PC-3 (cell line): ENCODE measurements at regions not wholly inside any gene's neighbourhood (a gene's known extent, or its start where the extent isn't known, plus 50 kb on each side); places are given as distances from the start of the nearest gene placed in this dataset.

Experiments used
- ATAC-seq: fragments of 200-7000 bp; cut with Tn5 transposase; 2 replicates; pipeline ENCODE4 v1.9.1; 2020; ENCODE audit warnings: mild to moderate bottlenecking, moderate library complexity
- BruUV-seq: library from RNA; stranded (reverse); fragments of 400-500 nt; replicated peaks from 2 replicates; lab custom pipeline; 2021; lab: Mats Ljungman, UMichigan
- CTCF ChIA-PET: fragments of 300-600 bp; sonication (Branson Sonifier 250); formaldehyde crosslinking; loops from one replicate; lab custom pipeline; 2022; ENCODE audit warnings: antibody characterized with exemption; lab: Charles Lee
- POLR2A ChIA-PET: fragments of 300-600 bp; sonication (Branson Sonifier 250); formaldehyde crosslinking; loops from one replicate; lab custom pipeline; 2022; ENCODE audit warnings: antibody characterized with exemption; ENCODE audit not compliant: unreplicated experiment; lab: Charles Lee
- DNase-seq: peaks from one replicate; pipeline ENCODE4 v3.0.0-alpha.2; 2015
- H2AFZ ChIP-seq: fragments of 300-600 bp; sonication (generic); 2 replicates; pipeline ENCODE4 v1.6.0; 2016; ENCODE audit warnings: antibody characterized with exemption, low read length
- H3F3A ChIP-seq: fragments of 300-600 bp; sonication (generic); one replicate; pipeline ENCODE4 v1.6.0; 2017; ENCODE audit warnings: antibody characterized with exemption, low read length, control low read depth, mild to moderate bottlenecking; ENCODE audit not compliant: unreplicated experiment
- H3K27ac ChIP-seq: fragments of 300-600 bp; sonication (generic); 2 replicates; pipeline ENCODE4 v1.5.1; 2016; ENCODE audit warnings: mild to moderate bottlenecking, low read length
- H3K27me3 ChIP-seq: fragments of 300-600 bp; sonication (generic); 2 replicates; pipeline ENCODE4 v1.6.1; 2016; ENCODE audit warnings: low read length, mixed read lengths
- H3K36me3 ChIP-seq: fragments of 300-600 bp; sonication (generic); 2 replicates; pipeline ENCODE4 v1.6.1; 2016; ENCODE audit warnings: low read depth, mixed run types, low read length, mixed read lengths
- H3K4me1 ChIP-seq: fragments of 300-600 bp; sonication (generic); 2 replicates; pipeline ENCODE4 v1.5.1; 2016; ENCODE audit warnings: low read length; ENCODE audit not compliant: insufficient read depth
- H3K4me2 ChIP-seq: fragments of 300-600 bp; sonication (generic); 2 replicates; pipeline ENCODE4 v1.6.0; 2016; ENCODE audit warnings: low read length
- H3K4me3 ChIP-seq: fragments of 300-600 bp; sonication (generic); 2 replicates; pipeline ENCODE4 v1.5.1; 2016; ENCODE audit warnings: mild to moderate bottlenecking, low read length, mixed read lengths
- H3K79me2 ChIP-seq: fragments of 300-600 bp; sonication (generic); 2 replicates; pipeline ENCODE4 v1.6.1; 2017; ENCODE audit warnings: low read length, mixed read lengths
- H3K9ac ChIP-seq: fragments of 300-600 bp; sonication (generic); 2 replicates; pipeline ENCODE4 v1.6.0; 2016; ENCODE audit warnings: mild to moderate bottlenecking, low read length
- H3K9me2 ChIP-seq: fragments of 300-600 bp; sonication (generic); replicated peaks from 2 replicates; pipeline ENCODE4 v1.6.1; 2016; ENCODE audit warnings: mixed run types, low read length, mixed read lengths
- H3K9me3 ChIP-seq: fragments of 300-600 bp; sonication (generic); 2 replicates; pipeline ENCODE4 v1.6.1; 2016; ENCODE audit warnings: low read length, mixed read lengths
- H4K20me1 ChIP-seq: fragments of 300-600 bp; sonication (generic); 2 replicates; pipeline ENCODE4 v1.6.1; 2016; ENCODE audit warnings: low read length, mixed read lengths
- CTCF ChIP-seq: fragments of 300-600 bp; sonication (generic); conservative IDR thresholded peaks from 2 replicates; pipeline ENCODE4 v1.5.1; 2017; ENCODE audit warnings: antibody characterized with exemption, low read depth, mild to moderate bottlenecking, low read length
- EZH2 ChIP-seq: fragments of 300-600 bp; sonication (generic); IDR thresholded peaks from one replicate; pipeline ENCODE4 v1.6.1; 2017; ENCODE audit warnings: antibody characterized with exemption, mild to moderate bottlenecking, low read length; ENCODE audit not compliant: unreplicated experiment
- EZH2phosphoT487 ChIP-seq: fragments of 300-600 bp; sonication (generic); IDR thresholded peaks from 2 replicates; pipeline ENCODE4 v1.6.1; 2018; ENCODE audit warnings: mild to moderate bottlenecking, antibody characterized with exemption, low read length, borderline replicate concordance
- intact Hi-C: fragments of 100-400 bp; cut with micrococcal nuclease; formaldehyde crosslinking; loops from 2 replicates; pipeline ENCODE4 v1.9.0; 2023

- Histone ChIP-seq H3K4me3 (no peak overlapping the region), H3K9me3 (no peaks in the 10 kb centered on the region), H2AFZ (no peak overlapping the region), H3K79me2 (no peaks in the 10 kb centered on the region), H3K9ac (no peak overlapping the region), H3K4me1 (0 out of 2 replicates have a peak, but pooled peaks cover 4% of the 10 kb centered on the region), H3K9me2 (no peaks in the 10 kb centered on the region), H3K27me3 (peaks cover 46% of the 10 kb centered on the region), H3K27ac (no peak overlapping the region), H3F3A (no peaks in the 10 kb centered on the region), H3K36me3 (no peaks in the 10 kb centered on the region), H4K20me1 (no peaks in the 10 kb centered on the region), H3K4me2 (peak overlapping the region; percentile 21; the same call in 1 of the 2 replicates)
- intact Hi-C loops, result no loop called here
- peak; percentile 46 for DNase-seq
- ChIA-PET POLR2A (no interaction called here), CTCF (no interaction called here)
- BruUV-seq, result no TSS peak
- ATAC-seq, result peak; percentile 59
- no peak for TF ChIP-seq EZH2
- no peak for TF ChIP-seq EZH2phosphoT487
- TF ChIP-seq CTCF, result no peak
Measured at GRCh38 chr14:76672123-76672522, 89.1 kb upstream of the VASH1 start.

DNA sequence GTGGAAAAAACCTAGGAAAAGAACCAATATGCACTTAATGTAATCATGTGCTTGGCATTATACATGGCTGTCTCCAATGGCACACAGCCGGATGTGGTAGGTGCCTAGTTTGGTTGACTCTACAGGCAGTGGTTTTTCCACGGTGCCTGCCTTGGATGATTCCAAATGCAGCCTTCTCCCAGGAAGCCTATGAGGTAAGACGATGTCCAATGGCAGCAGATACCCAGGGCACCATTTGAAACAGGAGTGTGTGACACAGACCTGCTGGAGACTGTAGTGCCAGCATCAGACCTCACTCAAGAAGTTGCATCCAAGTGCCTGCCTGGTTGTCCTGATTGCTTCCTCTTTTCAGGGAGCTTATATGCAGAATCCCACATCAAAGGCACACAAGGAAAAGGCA lies 88.0 kb upstream of the VASH1 start:
- intact Hi-C loops, result no loop called here
- Histone ChIP-seq H3K9me3 (no peaks in the 10 kb centered on the region), H3K9ac (no peak overlapping the region), H3K4me2 (no peak overlapping the region), H3F3A (no peaks in the 10 kb centered on the region), H3K27ac (no peak overlapping the region), H3K36me3 (no peaks in the 10 kb centered on the region), H3K79me2 (no peaks in the 10 kb centered on the region), H4K20me1 (no peaks in the 10 kb centered on the region), H3K27me3 (peaks cover 42% of the 10 kb centered on the region), H2AFZ (no peak overlapping the region), H3K4me1 (0 out of 2 replicates have a peak, but pooled peaks cover 4% of the 10 kb centered on the region), H3K4me3 (no peak overlapping the region), H3K9me2 (no peaks in the 10 kb centered on the region)
- ChIA-PET POLR2A (no interaction called here), CTCF (no interaction called here)
- TF ChIP-seq EZH2phosphoT487 (no peak), EZH2 (no peak), CTCF (no peak)
- BruUV-seq, result no TSS peak
- ATAC-seq, result no peak
- DNase-seq, result no peak

DNA sequence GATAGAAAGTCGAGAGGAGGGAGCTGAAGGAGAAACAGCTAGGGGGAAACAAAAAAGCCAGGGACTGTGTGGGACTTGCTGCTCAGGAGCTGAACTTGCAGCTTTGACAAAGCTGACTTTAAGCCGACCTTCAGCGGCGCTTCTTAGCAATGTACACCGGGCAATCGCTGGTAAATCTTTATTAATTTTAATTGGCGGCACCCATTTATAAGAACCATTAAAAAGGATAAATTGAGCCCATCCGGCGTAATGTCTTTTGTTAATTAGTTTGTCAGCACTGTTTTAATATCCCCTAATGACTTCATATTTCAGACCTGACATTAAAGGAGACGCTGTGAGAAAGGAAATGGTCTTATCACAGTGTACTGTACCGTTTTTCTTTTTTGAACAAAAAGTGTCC lies 86.2 kb upstream of the VASH1 start:
- no TSS peak for BruUV-seq
- TF ChIP-seq CTCF (no peak), EZH2 (no peak), EZH2phosphoT487 (no peak)
- Histone ChIP-seq H3K4me3 (no peak overlapping the region), H2AFZ (no peak overlapping the region), H3K9ac (no peak overlapping the region), H3K36me3 (no peaks in the 10 kb centered on the region), H3K79me2 (no peaks in the 10 kb centered on the region), H3K9me2 (no peaks in the 10 kb centered on the region), H4K20me1 (no peaks in the 10 kb centered on the region), H3K4me1 (0 out of 2 replicates have a peak, but pooled peaks cover 4% of the 10 kb centered on the region), H3K27me3 (peaks cover 35% of the 10 kb centered on the region), H3F3A (no peaks in the 10 kb centered on the region), H3K9me3 (no peaks in the 10 kb centered on the region), H3K4me2 (no peak overlapping the region), H3K27ac (no peak overlapping the region)
- no peak for ATAC-seq
- intact Hi-C loops, result no loop called here
- DNase-seq, result no peak
- ChIA-PET POLR2A (no interaction called here), CTCF (no interaction called here)
